Tibial nerve (tissue), 4 donors: ENCODE measurements at regions not wholly inside any gene's neighbourhood (a gene's known extent, or its start where the extent isn't known, plus 50 kb on each side); places are given as distances from the start of the nearest gene placed in this dataset.
"Not testable (repeated sequence)": the region's sequence is repeated elsewhere in the genome, so short reads cannot be mapped to it uniquely, and the experiment has no call there.

Experiments
- CTCF ChIP-seq, 5 experiments: fragments of 200-600 bp in 3 of 5; fragments of 450-650 bp in 2 of 5; sonication (generic) in 3 of 5; IDR thresholded peaks; one replicate each; pipeline ENCODE4 v1.5.1; 2016 to 2019; ENCODE audit warnings: antibody characterized with exemption in 5 of 5, mild to moderate bottlenecking in 3 of 5, moderate library complexity in 2 of 5
- EP300 ChIP-seq, 2 donors: sonication (generic); formaldehyde crosslinking; IDR thresholded peaks; one replicate each; pipeline ENCODE4 v1.6.1; 2017; ENCODE audit warnings: antibody characterized with exemption in 2 of 2, mild to moderate bottlenecking in 1 of 2
- POLR2A ChIP-seq, 2 donors: fragments of 450-650 bp; IDR thresholded peaks; one replicate each; pipeline ENCODE4 v1.6.1; 2017; ENCODE audit warnings: antibody characterized with exemption in 2 of 2, mild to moderate bottlenecking in 2 of 2, moderate library complexity in 2 of 2

- TF ChIP-seq CTCF, POLR2A, EP300 (IDR thresholded peaks at IDR 0.05): not testable (repeated sequence)
Measured at GRCh38 chr10:63693021-63693420, 171.8 kb downstream of the REEP3 start.
